ENCODE measurements at regions not wholly inside any gene's neighbourhood (a gene's known extent, or its start where the extent isn't known, plus 50 kb on each side); places are given as distances from the start of the nearest gene placed in this dataset.
"Not testable (repeated sequence)": the region's sequence is repeated elsewhere in the genome, so short reads cannot be mapped to it uniquely, and the experiment has no call there.

- H3K4me3 ChIP-seq (ENCODE audit: low read length), result no peak overlapping the region
- no peak for DNase-seq (ENCODE audit: low read depth)
- no peak for TF ChIP-seq CTCF (conservative IDR thresholded peaks at IDR 0.05; ENCODE audit: low read length)
These were observed 63.7 kb upstream of the DNAJC10 start for GRCh38 chr2:182652326-182652725.

GRCh38 chr2:182655750-182656149 is 60.3 kb upstream of the DNAJC10 start:
- no peak for DNase-seq (ENCODE audit: low read depth)
- H3K4me3 ChIP-seq (ENCODE audit: low read length), result no peak overlapping the region
- no peak for TF ChIP-seq CTCF (conservative IDR thresholded peaks at IDR 0.05; ENCODE audit: low read length)

- no peak for DNase-seq (ENCODE audit: low read depth)
- TF ChIP-seq CTCF (conservative IDR thresholded peaks at IDR 0.05; ENCODE audit: low read length), result no peak
- H3K4me3 ChIP-seq (ENCODE audit: low read length), result no peak overlapping the region
These were observed 51.8 kb upstream of the DNAJC10 start for GRCh38 chr2:182664212-182664611.

GRCh38 chr2:182665500-182665899 is 50.6 kb upstream of the DNAJC10 start:
- not testable (repeated sequence) for H3K4me3 ChIP-seq (ENCODE audit: low read length)
- peak; percentile 27 for DNase-seq (ENCODE audit: low read depth)

Data from AG10803 (cell line).